Esophagus (tissue), 2 donors: ENCODE measurements at regions not wholly inside any gene's neighbourhood (a gene's known extent, or its start where the extent isn't known, plus 50 kb on each side); places are given as distances from the start of the nearest gene placed in this dataset.

Experiments
- H3K27ac ChIP-seq, 2 donors: one replicate each; pipeline ENCODE4 v1.5.1; 2013; ENCODE audit warnings: low read depth in 2 of 2, mild to moderate bottlenecking in 2 of 2, inconsistent platforms in 1 of 2, low read length in 1 of 2, moderate library complexity in 1 of 2
- H3K27me3 ChIP-seq, 2 donors: one replicate each; pipeline ENCODE4 v1.6.1; 2013; ENCODE audit warnings: low read length in 2 of 2, control low read depth in 1 of 2, mild to moderate bottlenecking in 1 of 2; ENCODE audit not compliant: insufficient read depth in 2 of 2, control insufficient read depth in 1 of 2
- H3K36me3 ChIP-seq, 2 donors: one replicate each; pipeline ENCODE4 v1.6.1; 2013; ENCODE audit warnings: low read length in 1 of 2; ENCODE audit not compliant: control insufficient read depth in 2 of 2, insufficient read depth in 2 of 2
- H3K4me1 ChIP-seq, 2 donors: one replicate each; pipeline ENCODE4 v1.6.1; 2013; ENCODE audit warnings: low read length in 1 of 2; ENCODE audit not compliant: control insufficient read depth in 2 of 2, insufficient read depth in 2 of 2
- H3K4me3 ChIP-seq, 2 donors: one replicate each; pipeline ENCODE4 v1.5.1; 2013; ENCODE audit warnings: low read length in 2 of 2, mild to moderate bottlenecking in 2 of 2, low read depth in 1 of 2, moderate library complexity in 1 of 2
- H3K9me3 ChIP-seq, 2 donors: one replicate each; pipeline ENCODE4 v1.6.1; 2013; ENCODE audit warnings: mild to moderate bottlenecking in 2 of 2, low read depth in 1 of 2, low read length in 1 of 2, moderate library complexity in 1 of 2; ENCODE audit not compliant: control insufficient read depth in 2 of 2, insufficient read depth in 1 of 2
- WGBS, 2 donors: extraction: QIAGEN DNeasy Blood & Tissue Kit; methylation state at CpG; one replicate each; pipeline ENCODE4 v1.1.7; 2013; 5-methylcytosine and 5-hydroxymethylcytosine counted together
- donor health status: healthy with polysubstance abuse.
- donor health status: Bipolar disorder and iron deficiency.

GRCh38 chr21:28374881-28375280, 617.8 kb downstream of the LTN1 start:
- Histone ChIP-seq H3K27me3 (no peaks in the 10 kb centered on the region), H3K36me3 (no peaks in the 10 kb centered on the region), H3K9me3 (peaks cover 0 to 2% of the 10 kb centered on the region in 2 donors), H3K4me1 (no peaks in the 10 kb centered on the region), H3K4me3 (no peak overlapping the region), H3K27ac (no peak overlapping the region)
- 63 to 96% methylated on average over 1 of the region's 1 CpG for WGBS, 2 donors

DNA sequence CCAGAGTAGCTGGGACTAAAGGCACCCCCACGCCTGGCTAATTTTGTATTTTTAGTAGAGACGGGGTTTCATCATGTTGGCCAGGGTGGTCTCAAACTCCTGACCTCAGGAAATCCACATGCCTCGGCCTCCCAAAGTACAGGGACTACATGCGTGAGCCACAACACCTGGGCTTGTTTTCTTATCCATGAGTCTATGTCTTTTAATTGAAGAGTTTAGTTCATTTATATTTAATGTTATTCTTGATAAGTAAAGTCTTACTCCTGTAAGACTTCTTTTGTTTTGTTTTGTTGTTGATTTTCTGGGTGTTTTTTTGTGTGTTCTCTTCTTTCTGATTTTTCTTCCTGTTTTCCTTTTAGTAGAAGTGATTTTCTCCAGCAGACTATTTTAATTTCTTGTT, 621.0 kb downstream of the LTN1 start:
- Histone ChIP-seq H3K36me3 (no peaks in the 10 kb centered on the region), H3K27me3 (no peaks in the 10 kb centered on the region), H3K27ac (no peak overlapping the region), H3K4me1 (no peaks in the 10 kb centered on the region), H3K9me3 (peaks cover 0 to 2% of the 10 kb centered on the region in 2 donors), H3K4me3 (no peak overlapping the region)
- 81 to 93% methylated on average over 4 of the region's 4 CpGs for WGBS, 2 donors

- H3K36me3 ChIP-seq: no peaks in the 10 kb centered on the region
- no peak overlapping the region for H3K27ac ChIP-seq
- H3K4me3 ChIP-seq: no peak overlapping the region
- H3K4me1 ChIP-seq: no peaks in the 10 kb centered on the region
- H3K27me3 ChIP-seq: no peaks in the 10 kb centered on the region
- no peaks in the 10 kb centered on the region for H3K9me3 ChIP-seq
Measured at GRCh38 chr21:28359300-28359699, 633.4 kb downstream of the LTN1 start.

- 83 to 90% methylated on average over 4 of the region's 4 CpGs for WGBS, 2 donors
- no peak overlapping the region for H3K4me3 ChIP-seq
- H3K4me1 ChIP-seq: no peaks in the 10 kb centered on the region
- H3K27ac ChIP-seq: no peak overlapping the region
- H3K36me3 ChIP-seq: no peaks in the 10 kb centered on the region
- no peaks in the 10 kb centered on the region for H3K9me3 ChIP-seq
- H3K27me3 ChIP-seq: no peaks in the 10 kb centered on the region
Measured at GRCh38 chr21:28358702-28359101, 634.0 kb downstream of the LTN1 start.

GRCh38 chr21:28358170-28358569, 634.5 kb downstream of the LTN1 start:
- no peaks in the 10 kb centered on the region for H3K36me3 ChIP-seq
- H3K4me1 ChIP-seq: no peaks in the 10 kb centered on the region
- no peak overlapping the region for H3K4me3 ChIP-seq
- no peaks in the 10 kb centered on the region for H3K9me3 ChIP-seq
- 79 to 83% methylated on average over 1 of the region's 1 CpG for WGBS, 2 donors
- no peak overlapping the region for H3K27ac ChIP-seq
- H3K27me3 ChIP-seq: no peaks in the 10 kb centered on the region

DNA sequence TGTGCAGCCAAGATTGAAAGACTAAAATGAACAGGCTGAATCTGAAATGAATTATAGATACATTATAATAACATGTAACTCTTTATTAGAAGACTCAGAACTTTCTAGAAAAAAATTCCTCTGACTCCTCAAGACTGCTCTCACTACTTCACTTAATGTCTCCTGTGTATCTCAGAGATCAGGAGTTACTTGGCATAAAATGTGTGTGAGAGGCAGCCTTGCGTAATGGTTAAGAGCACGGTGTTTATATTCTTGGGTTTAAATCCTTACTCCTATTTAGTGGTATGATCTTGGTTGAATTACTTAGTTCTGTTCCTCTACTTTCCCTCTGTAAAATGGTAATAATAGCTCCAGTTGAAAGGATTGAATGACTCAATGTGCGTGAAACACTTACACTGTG, 634.9 kb downstream of the LTN1 start:
- Histone ChIP-seq H3K36me3 (no peaks in the 10 kb centered on the region), H3K4me1 (no peaks in the 10 kb centered on the region), H3K4me3 (no peak overlapping the region), H3K27me3 (no peaks in the 10 kb centered on the region), H3K9me3 (no peaks in the 10 kb centered on the region), H3K27ac (no peak overlapping the region)
- WGBS, 2 donors: 95 to 96% methylated on average over 3 of the region's 3 CpGs

DNA sequence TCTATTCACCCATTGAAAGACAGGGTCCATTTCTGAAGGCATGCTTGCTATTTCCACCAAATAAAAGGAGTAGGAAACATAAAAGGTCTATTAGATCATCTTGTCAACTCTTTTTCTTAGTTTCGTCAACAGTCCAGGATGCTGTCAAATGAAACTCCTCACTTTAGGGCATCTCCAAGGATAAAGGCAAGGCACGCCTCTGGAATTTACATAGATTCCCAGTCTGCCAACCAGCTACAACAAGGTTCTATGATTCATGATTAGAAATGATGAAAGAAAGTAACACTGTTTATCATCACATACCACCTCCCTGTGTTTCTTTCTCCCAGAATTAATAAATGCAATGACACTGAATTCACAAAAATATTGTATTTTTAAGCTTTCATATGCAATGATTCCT, 636.3 kb downstream of the LTN1 start:
- WGBS, 2 donors: 87% methylated on average over 2 of the region's 2 CpGs
- Histone ChIP-seq H3K9me3 (no peaks in the 10 kb centered on the region), H3K4me1 (no peaks in the 10 kb centered on the region), H3K4me3 (no peak overlapping the region), H3K27me3 (no peaks in the 10 kb centered on the region), H3K27ac (no peak overlapping the region), H3K36me3 (no peaks in the 10 kb centered on the region)

- 74 to 79% methylated on average over 2 of the region's 2 CpGs for WGBS, 2 donors
- no peaks in the 10 kb centered on the region for H3K9me3 ChIP-seq
- H3K4me1 ChIP-seq: no peaks in the 10 kb centered on the region
- H3K4me3 ChIP-seq: no peak overlapping the region
- no peaks in the 10 kb centered on the region for H3K36me3 ChIP-seq
- no peak overlapping the region for H3K27ac ChIP-seq
- H3K27me3 ChIP-seq: no peaks in the 10 kb centered on the region
Measured at GRCh38 chr21:28345934-28346333, 646.7 kb downstream of the LTN1 start.

- no peaks in the 10 kb centered on the region for H3K9me3 ChIP-seq
- no peaks in the 10 kb centered on the region for H3K27me3 ChIP-seq
- no peak overlapping the region for H3K27ac ChIP-seq
- no peaks in the 10 kb centered on the region for H3K36me3 ChIP-seq
- no peaks in the 10 kb centered on the region for H3K4me1 ChIP-seq
- 91 to 93% methylated on average over 1 of the region's 1 CpG for WGBS, 2 donors
- no peak overlapping the region for H3K4me3 ChIP-seq
Measured at GRCh38 chr21:28344985-28345384, 647.7 kb downstream of the LTN1 start.

- H3K27ac ChIP-seq: no peak overlapping the region
- H3K4me1 ChIP-seq: no peaks in the 10 kb centered on the region
- H3K9me3 ChIP-seq: no peaks in the 10 kb centered on the region
- no peaks in the 10 kb centered on the region for H3K36me3 ChIP-seq
- H3K4me3 ChIP-seq: no peak overlapping the region
- 90% methylated on average over 2 of the region's 2 CpGs for WGBS, 2 donors
- no peaks in the 10 kb centered on the region for H3K27me3 ChIP-seq
Measured at GRCh38 chr21:28342212-28342810, 650.4 kb downstream of the LTN1 start.
